ENCODE measurements at regions not wholly inside any gene's neighbourhood (a gene's known extent, or its start where the extent isn't known, plus 50 kb on each side); places are given as distances from the start of the nearest gene placed in this dataset.

- H3K27me3 ChIP-seq (ENCODE audit: control insufficient read depth, insufficient read depth, low read length) = peaks cover 7% of the 10 kb centered on the region; the same call in 1 of the 2 replicates
- 39% methylated on average over 6 of the region's 11 CpGs; no CpG with 5 or more reads in 1 of the 2 experiments for WGBS, 2 experiments (ENCODE audit: extremely low coverage in 2 of 2, insufficient read length in 1 of 2)
- H3K79me1 ChIP-seq (ENCODE audit: low read depth in 1 of 2, low read length in 2 of 2) = no peaks in the 10 kb centered on the region
- peak overlapping the region; percentile 30 for H4K91ac ChIP-seq (ENCODE audit: insufficient read depth, low read depth, low read length)
- H3K9me3 ChIP-seq (ENCODE audit: control insufficient read depth, insufficient read depth, low read length) = no peaks in the 10 kb centered on the region
- peak overlapping the region; percentile 18 for H2AK9ac ChIP-seq (replicated peaks; ENCODE audit: low read depth, low read length, poor library complexity)
- peak overlapping the region; percentile 80; the same call in 1 of the 3 replicates for H2BK15ac ChIP-seq (ENCODE audit: low read depth, low read length)
- H2AK5ac ChIP-seq (ENCODE audit: low read depth, low read length) = peak overlapping the region; percentile 42; the same call in 1 of the 2 replicates
- H3K9me1 ChIP-seq (ENCODE audit: insufficient read depth, low read length) = peaks cover 16% of the 10 kb centered on the region
- intact Hi-C loops (cut with micrococcal nuclease) (loop anchor here (2.0 kb wide), 1 partner anchor 59 kb away; no protein-coding TSS in a partner anchor), in situ Hi-C loops (cut with MboI; ENCODE audit: low sequenced_read_pairs) (no loop called here), dilution Hi-C loops (cut with HindIII; ENCODE audit: low sequenced_read_pairs, unreplicated experiment) (no loop called here)
- H3K4me1 ChIP-seq (ENCODE audit: control insufficient read depth, insufficient read depth, low read length) = peaks cover 11% of the 10 kb centered on the region
- peak overlapping the region; percentile 9; the same call in 1 of the 2 replicates for H3K4me2 ChIP-seq (ENCODE audit: low read depth, low read length)
- H3K23ac ChIP-seq (ENCODE audit: low read depth, low read length) = no peak overlapping the region
- peak overlapping the region; percentile 2; the same call in 1 of the 2 replicates for H2BK120ac ChIP-seq (ENCODE audit: low read depth, low read length)
- no peak overlapping the region for H4K8ac ChIP-seq (ENCODE audit: low read depth in 2 of 2, low read length in 2 of 2)
- H3K4ac ChIP-seq (ENCODE audit: low read depth, low read length) = peak overlapping the region; percentile 36
- peak overlapping the region; percentile 75 for H2AFZ ChIP-seq (replicated peaks; ENCODE audit: low read length, poor library complexity)
- DNase-seq = peak; percentile 98
- no peak overlapping the region for H3K14ac ChIP-seq (replicated peaks; ENCODE audit: low read depth, low read length)
- no peak overlapping the region for H3K18ac ChIP-seq (ENCODE audit: low read depth, low read length)
- no peak overlapping the region for H3K4me3 ChIP-seq (ENCODE audit: insufficient read depth, low read depth, low read length)
- peak overlapping the region; percentile 25 for H3K27ac ChIP-seq (ENCODE audit: insufficient read depth, low read length)
- no TSS peak for BruUV-seq (replicated peaks)
- H4K5ac ChIP-seq (ENCODE audit: low read depth, low read length) = no peak overlapping the region
- H2BK20ac ChIP-seq (ENCODE audit: low read depth, low read length) = peak overlapping the region; percentile 42; the same call in 1 of the 2 replicates
- no peak overlapping the region; the same call in 1 of the 2 replicates for H3K56ac ChIP-seq (ENCODE audit: extremely low read depth, insufficient read depth, low read length)
- POLR2A ChIA-PET (ENCODE audit: unreplicated experiment) = interaction anchor here (0.5 kb wide), 1 partner anchor 10 kb away, joined by 5 read pairs; no protein-coding TSS in a partner anchor
- H2BK5ac ChIP-seq (ENCODE audit: low read depth, low read length, poor library complexity, severe bottlenecking) = peak overlapping the region; percentile 8
- CTCF ChIA-PET = interaction anchor here (0.6 kb wide), 1 partner anchor 15 kb away, joined by 4 read pairs; no protein-coding TSS in a partner anchor
- no peaks in the 10 kb centered on the region for H3K36me3 ChIP-seq (ENCODE audit: control insufficient read depth, insufficient read depth, low read length)
- peak; percentile 84 for ATAC-seq (ENCODE audit: low read depth)
- peaks cover 3% of the 10 kb centered on the region; the same call in 1 of the 2 replicates for H4K20me1 ChIP-seq (ENCODE audit: insufficient read depth, low read length)
- no peak overlapping the region for H3K9ac ChIP-seq (ENCODE audit: low read depth, low read length)
- TF ChIP-seq SMC3 (IDR thresholded peaks at IDR 0.05; ENCODE audit: low read depth, low read length) (0 out of 2 replicates have a peak, but pooled peaks have one; percentile 13), CTCF (conservative IDR thresholded peaks at IDR 0.05; ENCODE audit: low read depth, low read length) (no peak), BHLHE40 (IDR thresholded peaks at IDR 0.05; ENCODE audit: low read depth, low read length) (peak; percentile 63), USF2 (IDR thresholded peaks at IDR 0.05; ENCODE audit: low read depth, low read length) (no peak), POLR2A (IDR thresholded peaks at IDR 0.05; ENCODE audit: low read depth, low read length) (no peak), MAZ (IDR thresholded peaks at IDR 0.05; ENCODE audit: borderline replicate concordance, low read depth, low read length) (no peak), MAFK (IDR thresholded peaks at IDR 0.05; ENCODE audit: low read depth, low read length) (peak; percentile 57), ELK1 (IDR thresholded peaks at IDR 0.05; ENCODE audit: borderline replicate concordance, low read depth, low read length) (no peak), CHD1 (IDR thresholded peaks at IDR 0.05; ENCODE audit: low read depth, low read length) (no peak), RCOR1 (IDR thresholded peaks at IDR 0.05; ENCODE audit: insufficient replicate concordance, low read length) (peak; percentile 64), CEBPB (IDR thresholded peaks at IDR 0.05; ENCODE audit: low read depth, low read length) (peak; percentile 74), MXI1 (IDR thresholded peaks at IDR 0.05; ENCODE audit: borderline replicate concordance, low read depth, low read length) (no peak), NFE2L2 (IDR thresholded peaks at IDR 0.05; ENCODE audit: low read depth, low read length) (peak; percentile 63)
These were observed 201.2 kb upstream of the E2F8 start for GRCh38 chr11:19441752-19442553.
